Esophagus squamous epithelium (tissue), 5 donors: ENCODE measurements at regions not wholly inside any gene's neighbourhood (a gene's known extent, or its start where the extent isn't known, plus 50 kb on each side); places are given as distances from the start of the nearest gene placed in this dataset.

Source experiments
- DNase-seq: peaks from one replicate; lab custom pipeline; 2025; lab: John Stamatoyannopoulos, UW
- H3K27ac ChIP-seq, 4 donors: fragments of 200-600 bp; sonication (generic); one replicate each; pipeline ENCODE4 v1.5.1; 2016 to 2019; ENCODE audit warnings: mild to moderate bottlenecking in 1 of 4
- H3K27me3 ChIP-seq, 4 donors: fragments of 200-600 bp; sonication (generic); 1 replicate in 3 of 4; 2 replicates in 1 of 4; pipeline versions ENCODE4 v1.5.1 to v1.6.0; 2017 to 2021; ENCODE audit warnings: antibody characterized with exemption in 1 of 4
- H3K36me3 ChIP-seq, 3 donors: fragments of 200-600 bp; sonication (generic); one replicate each; pipeline ENCODE4 v1.5.1; 2016 to 2019
- H3K4me1 ChIP-seq, 3 donors: fragments of 200-600 bp; sonication (generic); one replicate each; pipeline ENCODE4 v1.5.1; 2017 to 2019
- H3K4me3 ChIP-seq, 4 donors: fragments of 200-600 bp; sonication (generic); 1 replicate in 3 of 4; 2 replicates in 1 of 4; pipeline ENCODE4 v1.5.1; 2016 to 2019; ENCODE audit warnings: mild to moderate bottlenecking in 2 of 4, moderate library complexity in 1 of 4
- H3K9me3 ChIP-seq, 3 donors: fragments of 200-600 bp; sonication (generic); one replicate each; pipeline ENCODE4 v1.5.1; 2016 to 2019
- POLR2A ChIP-seq, 4 donors: fragments of 450-650 bp; IDR thresholded peaks; one replicate each; pipeline ENCODE4 v1.6.1; 2017; ENCODE audit warnings: antibody characterized with exemption in 4 of 4, mild to moderate bottlenecking in 4 of 4, moderate library complexity in 3 of 4
- WGBS, 2 donors: methylation state at CpG; one replicate each; pipeline ENCODE4 v1.1.5; 2018; 5-methylcytosine and 5-hydroxymethylcytosine counted together
- intact Hi-C: fragments of 100-400 bp; cut with DNase I; formaldehyde crosslinking; loops from one replicate; pipeline ENCODE4 v1.15.0; 2022
- TF ChIP-seq, protein P1 (sequence below), 6 experiments: fragments of 450-650 bp in 4 of 6; fragments of 200-600 bp in 2 of 6; sonication (generic) in 2 of 6; IDR thresholded peaks; one replicate each; pipeline ENCODE4 v1.5.1; 2016 to 2019; ENCODE audit warnings: antibody characterized with exemption in 6 of 6, mild to moderate bottlenecking in 4 of 6, moderate library complexity in 4 of 6
- donor health status: DM: yes; HTN: yes; CAD: no.

DNA sequence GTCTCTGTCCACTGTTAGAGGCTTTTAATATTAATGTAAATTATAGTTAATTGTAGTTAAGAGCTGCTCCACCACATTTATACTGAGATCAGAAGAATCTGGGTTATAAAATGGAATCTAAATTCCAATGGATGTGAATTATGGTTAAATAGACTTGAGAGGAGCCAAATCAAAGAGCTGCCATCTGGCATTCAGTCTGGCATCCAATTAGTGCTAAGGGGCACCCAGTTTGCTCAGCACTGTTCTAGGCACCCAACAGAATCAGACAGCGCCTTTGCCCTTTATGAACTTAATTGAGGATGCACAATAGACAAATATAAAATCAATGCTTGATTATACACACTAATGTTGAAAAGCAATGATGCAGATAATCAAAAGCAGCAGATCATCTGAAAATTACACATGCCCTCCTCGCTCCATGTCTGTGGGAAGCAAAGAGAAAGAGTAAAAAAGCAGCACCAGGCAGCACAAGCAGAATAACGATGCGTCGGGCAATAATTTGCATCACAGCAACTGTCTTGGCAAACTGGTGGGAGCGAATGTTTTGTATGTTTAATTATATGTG, 310.1 kb downstream of the BRINP2 start:
- no peak overlapping the region for H3K27ac ChIP-seq
- no peaks in the 10 kb centered on the region for H3K36me3 ChIP-seq
- WGBS, 2 donors = 83 to 90% methylated on average over 6 of the region's 6 CpGs
- H3K4me3 ChIP-seq = no peak overlapping the region
- no peaks in the 10 kb centered on the region for H3K9me3 ChIP-seq
- no peak for TF ChIP-seq POLR2A (IDR thresholded peaks at IDR 0.05)
- TF ChIP-seq, protein P1, sequence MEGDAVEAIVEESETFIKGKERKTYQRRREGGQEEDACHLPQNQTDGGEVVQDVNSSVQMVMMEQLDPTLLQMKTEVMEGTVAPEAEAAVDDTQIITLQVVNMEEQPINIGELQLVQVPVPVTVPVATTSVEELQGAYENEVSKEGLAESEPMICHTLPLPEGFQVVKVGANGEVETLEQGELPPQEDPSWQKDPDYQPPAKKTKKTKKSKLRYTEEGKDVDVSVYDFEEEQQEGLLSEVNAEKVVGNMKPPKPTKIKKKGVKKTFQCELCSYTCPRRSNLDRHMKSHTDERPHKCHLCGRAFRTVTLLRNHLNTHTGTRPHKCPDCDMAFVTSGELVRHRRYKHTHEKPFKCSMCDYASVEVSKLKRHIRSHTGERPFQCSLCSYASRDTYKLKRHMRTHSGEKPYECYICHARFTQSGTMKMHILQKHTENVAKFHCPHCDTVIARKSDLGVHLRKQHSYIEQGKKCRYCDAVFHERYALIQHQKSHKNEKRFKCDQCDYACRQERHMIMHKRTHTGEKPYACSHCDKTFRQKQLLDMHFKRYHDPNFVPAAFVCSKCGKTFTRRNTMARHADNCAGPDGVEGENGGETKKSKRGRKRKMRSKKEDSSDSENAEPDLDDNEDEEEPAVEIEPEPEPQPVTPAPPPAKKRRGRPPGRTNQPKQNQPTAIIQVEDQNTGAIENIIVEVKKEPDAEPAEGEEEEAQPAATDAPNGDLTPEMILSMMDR (IDR thresholded peaks at IDR 0.05) = no peak
- no peak for DNase-seq
- H3K4me1 ChIP-seq = no peaks in the 10 kb centered on the region
- no peaks in the 10 kb centered on the region for H3K27me3 ChIP-seq
- intact Hi-C loops = no loop called here

DNA sequence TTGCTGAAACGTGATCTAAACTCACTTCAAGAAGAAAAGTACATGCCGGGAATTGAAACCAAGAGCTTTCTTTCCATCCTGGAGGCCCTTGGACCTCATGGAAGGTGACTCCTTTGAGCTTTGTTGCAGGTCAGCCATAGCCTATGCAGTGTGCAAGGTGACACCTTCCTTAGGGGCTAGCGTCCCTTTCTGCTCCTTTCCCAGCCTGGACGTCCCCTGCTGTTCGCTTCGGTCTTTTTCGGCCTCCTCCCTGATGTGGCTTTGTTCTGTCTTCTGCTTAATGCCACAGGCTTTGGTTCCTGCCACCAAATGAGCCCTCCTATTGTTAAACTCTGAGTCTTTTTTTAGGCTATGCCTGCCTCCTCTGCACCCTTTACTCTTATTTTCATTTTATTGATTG, 308.8 kb downstream of the BRINP2 start:
- H3K9me3 ChIP-seq = no peaks in the 10 kb centered on the region
- WGBS, 2 donors = 80 to 85% methylated on average over 7 of the region's 7 CpGs

DNA sequence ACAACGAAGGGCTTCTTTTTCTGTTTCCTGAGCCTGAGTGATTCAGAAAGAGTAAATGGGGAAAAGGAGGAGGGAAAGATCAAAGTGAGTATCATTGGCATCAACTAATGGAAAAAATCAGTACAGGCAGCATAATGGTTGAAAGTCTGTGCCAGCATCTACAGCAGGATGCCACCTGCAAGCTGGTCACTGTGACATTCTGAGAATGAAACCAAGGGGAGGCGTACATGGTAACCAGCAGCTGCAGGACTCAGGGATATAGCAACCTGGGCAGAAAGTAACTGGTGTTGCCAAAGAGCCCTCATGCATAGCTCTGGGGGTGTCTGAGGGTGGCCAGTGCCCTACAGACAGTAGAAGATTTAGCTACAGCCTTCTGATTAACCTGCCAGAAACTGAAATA, 305.9 kb downstream of the BRINP2 start:
- intact Hi-C loops = no loop called here
- Histone ChIP-seq H3K36me3 (no peaks in the 10 kb centered on the region), H3K27me3 (no peaks in the 10 kb centered on the region), H3K27ac (no peak overlapping the region), H3K4me3 (no peak overlapping the region), H3K4me1 (no peaks in the 10 kb centered on the region), H3K9me3 (no peaks in the 10 kb centered on the region)
- DNase-seq = no peak
- TF ChIP-seq POLR2A (IDR thresholded peaks at IDR 0.05) = no peak
- TF ChIP-seq, protein P1 (IDR thresholded peaks at IDR 0.05) = no peak
- WGBS, 2 donors = 53 to 55% methylated on average over 2 of the region's 2 CpGs

More for the DNA sequence above, 308.8 kb downstream of the BRINP2 start:
- no peak for TF ChIP-seq POLR2A (IDR thresholded peaks at IDR 0.05)
- TF ChIP-seq, protein P1 (IDR thresholded peaks at IDR 0.05) = no peak
- no peak for DNase-seq
- Histone ChIP-seq H3K36me3 (no peaks in the 10 kb centered on the region), H3K4me3 (no peak overlapping the region), H3K4me1 (no peaks in the 10 kb centered on the region), H3K27ac (no peak overlapping the region), H3K27me3 (no peaks in the 10 kb centered on the region)
- intact Hi-C loops = no loop called here

DNA sequence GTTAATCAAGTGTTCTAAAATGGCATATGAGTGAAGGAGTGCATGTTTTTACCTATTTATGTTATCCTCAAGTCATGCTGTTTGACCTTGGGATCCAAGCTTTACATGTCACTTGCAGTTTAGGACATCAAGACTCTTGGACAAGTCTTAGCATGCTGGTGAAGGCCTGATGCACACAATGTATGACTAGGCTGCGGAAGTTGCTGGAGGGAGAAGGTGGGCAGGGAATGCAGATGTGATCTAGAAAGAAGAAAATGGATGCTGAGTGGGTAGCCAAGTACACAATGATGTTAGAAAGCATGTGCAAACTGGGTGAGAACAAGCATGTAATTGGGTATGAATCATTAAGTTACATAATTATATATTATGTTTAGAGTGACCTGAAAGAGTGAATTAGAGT, 301.8 kb downstream of the BRINP2 start:
- Histone ChIP-seq H3K27me3 (no peaks in the 10 kb centered on the region), H3K27ac (no peak overlapping the region), H3K36me3 (no peaks in the 10 kb centered on the region), H3K4me1 (no peaks in the 10 kb centered on the region), H3K4me3 (no peak overlapping the region), H3K9me3 (no peaks in the 10 kb centered on the region)
- intact Hi-C loops = no loop called here
- 33 to 47% methylated on average over 1 of the region's 1 CpG for WGBS, 2 donors
- TF ChIP-seq, protein P1 (IDR thresholded peaks at IDR 0.05) = no peak
- no peak for TF ChIP-seq POLR2A (IDR thresholded peaks at IDR 0.05)
- no peak for DNase-seq

DNA sequence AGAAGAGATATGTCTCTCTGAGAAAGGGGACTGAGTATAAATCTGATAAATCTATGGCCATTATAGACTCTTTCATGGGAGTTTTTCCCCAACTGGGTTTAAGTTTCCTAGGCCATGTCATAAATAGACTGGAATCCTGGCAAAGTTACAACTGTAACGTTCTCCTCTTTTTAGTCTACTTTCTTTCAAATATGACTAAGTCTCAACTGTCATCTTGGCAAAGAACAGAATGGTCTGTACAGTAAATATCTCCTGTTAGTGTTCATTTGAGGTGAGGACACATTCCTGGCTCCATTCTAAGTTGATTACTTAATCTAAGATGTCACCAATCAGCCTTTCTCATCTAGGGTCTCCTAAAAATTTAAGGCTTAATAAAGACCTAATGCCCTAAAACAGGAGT, 300.5 kb downstream of the BRINP2 start:
- TF ChIP-seq, protein P1 (IDR thresholded peaks at IDR 0.05) = no peak
- no peak for TF ChIP-seq POLR2A (IDR thresholded peaks at IDR 0.05)
- 20 to 22% methylated on average over 1 of the region's 1 CpG for WGBS, 2 donors
- intact Hi-C loops = no loop called here

More for the DNA sequence above, 300.5 kb downstream of the BRINP2 start:
- no peak overlapping the region for H3K27ac ChIP-seq
- H3K27me3 ChIP-seq = no peaks in the 10 kb centered on the region
- no peaks in the 10 kb centered on the region for H3K36me3 ChIP-seq
- H3K4me1 ChIP-seq = no peaks in the 10 kb centered on the region
- H3K4me3 ChIP-seq = no peak overlapping the region
- no peaks in the 10 kb centered on the region for H3K9me3 ChIP-seq
- DNase-seq = no peak
